ENCODE measurements at regions not wholly inside any gene's neighbourhood (a gene's known extent, or its start where the extent isn't known, plus 50 kb on each side); places are given as distances from the start of the nearest gene placed in this dataset.

DNA sequence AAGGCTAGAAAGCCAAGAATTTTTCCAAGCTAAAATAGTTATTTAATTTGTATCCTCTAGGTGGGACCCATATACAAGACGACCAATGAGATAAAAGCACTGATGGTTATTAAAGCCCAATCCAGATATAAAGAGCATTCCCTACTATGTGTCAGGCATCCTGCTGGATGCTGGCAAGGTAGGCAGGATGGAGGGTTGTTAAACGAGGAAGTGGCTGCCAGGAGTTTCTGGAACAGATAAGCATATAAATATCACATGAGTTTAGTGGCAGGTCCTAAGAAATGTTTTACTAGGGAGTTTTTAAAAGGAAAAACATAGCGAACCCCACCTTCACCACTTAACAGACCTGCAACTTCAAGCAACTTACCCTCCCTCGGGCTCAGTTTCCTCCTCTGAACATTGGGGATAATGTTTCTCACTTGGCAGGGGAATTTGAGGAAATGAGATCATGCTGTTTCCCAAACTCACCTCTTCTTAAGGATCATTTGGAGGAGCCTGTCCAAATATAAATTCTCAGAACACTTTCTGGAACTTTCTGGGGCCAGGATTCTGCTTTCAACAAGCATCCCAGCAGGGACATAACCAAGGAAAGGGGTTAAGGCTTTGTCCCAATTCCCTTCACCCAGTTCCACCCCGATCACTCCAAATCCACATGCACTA lies 94.3 kb upstream of the LDB2 start:
- Histone ChIP-seq H3K4me3 (no peak overlapping the region), H3K79me2 (replicated peaks; ENCODE audit: insufficient read depth) (no peaks in the 10 kb centered on the region), H3K27ac (ENCODE audit: low read depth) (no peak overlapping the region), H3K9me2 (ENCODE audit: insufficient read depth) (no peaks in the 10 kb centered on the region), H2AFZ (no peak overlapping the region), H4K20me1 (replicated peaks; ENCODE audit: insufficient read depth) (no peaks in the 10 kb centered on the region), H3K4me2 (no peak overlapping the region), H3K27me3 (ENCODE audit: insufficient read depth) (no peaks in the 10 kb centered on the region), H3F3A (replicated peaks; ENCODE audit: low read depth) (0 out of 2 replicates have a peak, but pooled peaks cover 4% of the 10 kb centered on the region), H3K36me3 (ENCODE audit: insufficient read depth) (no peaks in the 10 kb centered on the region; the same call in 1 of the 2 replicates), H3K4me1 (ENCODE audit: insufficient read depth) (peaks cover 42% of the 10 kb centered on the region)
- Mint-ChIP-seq H3K27ac (no peak overlapping the region), H3K36me3 (ENCODE audit: low read depth) (peaks cover 7% of the 10 kb centered on the region), H3K9me3 (peaks cover 8% of the 10 kb centered on the region), H3K4me3 (no peak overlapping the region), H3K27me3 (ENCODE audit: insufficient read depth, low read depth, poor library complexity) (peaks cover 2% of the 10 kb centered on the region), H3K4me1 (peaks cover 39% of the 10 kb centered on the region)
- DNase-seq (ENCODE audit: low spot score) (no peak), ATAC-seq (no peak)
- no peak for TF ChIP-seq ZNF114 (CRISPR knock-in tag; IDR thresholded peaks at IDR 0.05)
- TF ChIP-seq JUNB (IDR thresholded peaks at IDR 0.05; ENCODE audit: unreplicated experiment): no peak
- no peak for TF ChIP-seq REST (IDR thresholded peaks at IDR 0.05; ENCODE audit: unreplicated experiment)
- TF ChIP-seq ZNF331 (CRISPR knock-in tag; IDR thresholded peaks at IDR 0.05; ENCODE audit: low read depth): no peak
- no peak for TF ChIP-seq CREB1 (CRISPR knock-in tag; IDR thresholded peaks at IDR 0.05; ENCODE audit: low read depth)
- TF ChIP-seq, protein P1, sequence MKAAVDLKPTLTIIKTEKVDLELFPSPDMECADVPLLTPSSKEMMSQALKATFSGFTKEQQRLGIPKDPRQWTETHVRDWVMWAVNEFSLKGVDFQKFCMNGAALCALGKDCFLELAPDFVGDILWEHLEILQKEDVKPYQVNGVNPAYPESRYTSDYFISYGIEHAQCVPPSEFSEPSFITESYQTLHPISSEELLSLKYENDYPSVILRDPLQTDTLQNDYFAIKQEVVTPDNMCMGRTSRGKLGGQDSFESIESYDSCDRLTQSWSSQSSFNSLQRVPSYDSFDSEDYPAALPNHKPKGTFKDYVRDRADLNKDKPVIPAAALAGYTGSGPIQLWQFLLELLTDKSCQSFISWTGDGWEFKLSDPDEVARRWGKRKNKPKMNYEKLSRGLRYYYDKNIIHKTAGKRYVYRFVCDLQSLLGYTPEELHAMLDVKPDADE (IDR thresholded peaks at IDR 0.05): no peak
- no peak for TF ChIP-seq POLR2AphosphoS5 (IDR thresholded peaks at IDR 0.05; ENCODE audit: low read depth)
- TF ChIP-seq, protein P2, sequence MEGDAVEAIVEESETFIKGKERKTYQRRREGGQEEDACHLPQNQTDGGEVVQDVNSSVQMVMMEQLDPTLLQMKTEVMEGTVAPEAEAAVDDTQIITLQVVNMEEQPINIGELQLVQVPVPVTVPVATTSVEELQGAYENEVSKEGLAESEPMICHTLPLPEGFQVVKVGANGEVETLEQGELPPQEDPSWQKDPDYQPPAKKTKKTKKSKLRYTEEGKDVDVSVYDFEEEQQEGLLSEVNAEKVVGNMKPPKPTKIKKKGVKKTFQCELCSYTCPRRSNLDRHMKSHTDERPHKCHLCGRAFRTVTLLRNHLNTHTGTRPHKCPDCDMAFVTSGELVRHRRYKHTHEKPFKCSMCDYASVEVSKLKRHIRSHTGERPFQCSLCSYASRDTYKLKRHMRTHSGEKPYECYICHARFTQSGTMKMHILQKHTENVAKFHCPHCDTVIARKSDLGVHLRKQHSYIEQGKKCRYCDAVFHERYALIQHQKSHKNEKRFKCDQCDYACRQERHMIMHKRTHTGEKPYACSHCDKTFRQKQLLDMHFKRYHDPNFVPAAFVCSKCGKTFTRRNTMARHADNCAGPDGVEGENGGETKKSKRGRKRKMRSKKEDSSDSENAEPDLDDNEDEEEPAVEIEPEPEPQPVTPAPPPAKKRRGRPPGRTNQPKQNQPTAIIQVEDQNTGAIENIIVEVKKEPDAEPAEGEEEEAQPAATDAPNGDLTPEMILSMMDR (conservative IDR thresholded peaks at IDR 0.05; ENCODE audit: low read depth in 2 of 2): no peak

GRCh38 chr4:16991450-16991849 lies 93.0 kb upstream of the LDB2 start:
- Histone ChIP-seq H3K9me2 (ENCODE audit: insufficient read depth) (no peaks in the 10 kb centered on the region), H2AFZ (no peak overlapping the region), H3K4me3 (no peak overlapping the region), H3K4me2 (no peak overlapping the region), H4K20me1 (replicated peaks; ENCODE audit: insufficient read depth) (no peaks in the 10 kb centered on the region), H3K4me1 (ENCODE audit: insufficient read depth) (peaks cover 42% of the 10 kb centered on the region), H3K36me3 (ENCODE audit: insufficient read depth) (no peaks in the 10 kb centered on the region), H3F3A (replicated peaks; ENCODE audit: low read depth) (0 out of 2 replicates have a peak, but pooled peaks cover 4% of the 10 kb centered on the region), H3K79me2 (replicated peaks; ENCODE audit: insufficient read depth) (no peaks in the 10 kb centered on the region), H3K27ac (ENCODE audit: low read depth) (no peak overlapping the region), H3K27me3 (ENCODE audit: insufficient read depth) (no peaks in the 10 kb centered on the region)
- peaks cover 2% of the 10 kb centered on the region for H3K27me3 Mint-ChIP-seq (ENCODE audit: insufficient read depth, low read depth, poor library complexity)
- peaks cover 36% of the 10 kb centered on the region for H3K4me1 Mint-ChIP-seq
- no peaks in the 10 kb centered on the region; the same call in 2 of the 3 replicates for H3K9me3 Mint-ChIP-seq
- H3K4me3 Mint-ChIP-seq: no peak overlapping the region
- no peaks in the 10 kb centered on the region for H3K36me3 Mint-ChIP-seq (ENCODE audit: low read depth)
- ATAC-seq: no peak
- no peak for DNase-seq (ENCODE audit: low spot score)
- H3K27ac Mint-ChIP-seq: no peak overlapping the region
- TF ChIP-seq STAT1 (IDR thresholded peaks at IDR 0.05; ENCODE audit: unreplicated experiment) (no peak), EZH2phosphoT487 (IDR thresholded peaks at IDR 0.05; ENCODE audit: unreplicated experiment) (no peak)
- TF ChIP-seq, protein P1 (IDR thresholded peaks at IDR 0.05): no peak

All from GM23338 (cell line).